Astrocyte (in vitro differentiated cells and primary cell): ENCODE measurements at regions not wholly inside any gene's neighbourhood (a gene's known extent, or its start where the extent isn't known, plus 50 kb on each side); places are given as distances from the start of the nearest gene placed in this dataset.

Experiments
- CTCF ChIP-seq: IDR thresholded peaks from 2 replicates; pipeline ENCODE4 v1.5.1; 2011; ENCODE audit warnings: low read depth, mild to moderate bottlenecking, inconsistent platforms, low read length, moderate library complexity; ENCODE audit not compliant: insufficient read depth
- EZH2 ChIP-seq: IDR thresholded peaks from 2 replicates; pipeline ENCODE4 v1.6.1; 2012; ENCODE audit warnings: mild to moderate bottlenecking, low read length, inconsistent platforms; ENCODE audit not compliant: insufficient read depth

DNA sequence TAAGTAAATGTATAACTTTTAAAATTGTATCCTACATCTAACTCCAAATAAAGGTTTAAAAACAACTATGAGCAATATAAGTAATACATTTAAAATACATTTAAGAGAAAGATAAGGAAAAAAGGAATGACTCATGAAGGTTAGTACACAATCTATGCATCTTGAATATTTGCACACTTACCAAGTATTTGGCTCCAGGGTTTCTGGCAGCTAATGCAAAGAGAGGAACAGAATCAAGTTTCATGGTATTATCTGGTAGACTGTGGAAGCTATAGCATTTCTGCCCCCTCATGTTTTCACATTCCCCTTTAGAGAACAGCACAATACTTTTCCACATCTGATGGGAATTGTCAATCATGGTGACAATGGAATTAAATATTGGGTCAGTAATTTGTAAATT is 132.1 kb downstream of the COX7C start:
- TF ChIP-seq CTCF (no peak), EZH2 (no peak)
